ENCODE measurements at regions not wholly inside any gene's neighbourhood (a gene's known extent, or its start where the extent isn't known, plus 50 kb on each side); places are given as distances from the start of the nearest gene placed in this dataset.

- in situ Hi-C loops (cut with HindIII; ENCODE audit: low sequenced_read_pairs) = no loop called here
Observed at GRCh38 chr10:117635826-117636225, 93.3 kb downstream of the EMX2 start.

DNA sequence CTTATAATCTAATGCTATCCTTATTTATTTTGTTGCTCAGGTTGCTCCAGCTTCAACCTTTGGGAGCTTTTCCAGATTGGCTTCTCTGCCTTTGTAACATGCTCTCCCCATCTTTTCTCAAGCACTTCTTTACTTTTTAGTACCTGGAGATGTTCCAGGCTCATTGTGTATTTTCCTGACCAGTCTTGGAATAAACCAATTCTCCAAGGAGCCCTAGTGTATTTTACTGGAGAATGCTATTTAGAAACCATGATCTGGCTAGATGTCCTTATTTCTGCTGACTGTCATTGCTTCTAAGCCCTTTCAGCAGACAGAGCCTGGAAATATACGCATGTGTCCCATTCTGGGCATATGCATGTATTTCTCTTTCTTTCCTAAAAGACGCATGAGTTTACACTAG, 95.7 kb downstream of the EMX2 start:
- in situ Hi-C loops (cut with HindIII; ENCODE audit: low sequenced_read_pairs) = no loop called here

- in situ Hi-C loops (cut with HindIII; ENCODE audit: low sequenced_read_pairs) = no loop called here
Observed at GRCh38 chr10:117638664-117639200, 96.2 kb downstream of the EMX2 start.

DNA sequence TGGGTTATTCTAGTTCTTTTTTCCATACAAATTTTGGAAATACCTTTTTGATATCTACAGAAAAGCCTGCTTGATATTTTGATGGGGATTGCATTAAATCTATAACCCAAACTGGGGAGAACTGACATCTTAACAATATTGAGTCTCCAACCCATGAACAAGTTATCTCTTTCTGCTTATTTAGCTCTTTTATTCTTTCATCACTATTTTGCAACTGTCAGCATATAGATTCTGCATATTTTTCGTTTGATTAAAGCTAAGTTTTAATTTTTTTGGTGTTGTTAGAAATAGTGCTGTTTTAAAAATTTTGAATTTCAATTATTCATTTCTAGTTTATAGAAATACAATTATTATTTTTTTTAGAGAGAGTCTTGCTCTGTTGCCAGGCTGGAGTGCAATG, 97.9 kb downstream of the EMX2 start:
- in situ Hi-C loops (cut with HindIII; ENCODE audit: low sequenced_read_pairs) = no loop called here

GRCh38 chr10:117646718-117647117, 104.2 kb downstream of the EMX2 start:
- in situ Hi-C loops (cut with HindIII; ENCODE audit: low sequenced_read_pairs) = no loop called here

- in situ Hi-C loops (cut with HindIII; ENCODE audit: low sequenced_read_pairs) = no loop called here
Observed at GRCh38 chr10:117647306-117647705, 104.8 kb downstream of the EMX2 start.

- in situ Hi-C loops (cut with HindIII; ENCODE audit: low sequenced_read_pairs) = no loop called here
Observed at GRCh38 chr10:117651121-117651520, 108.6 kb downstream of the EMX2 start.

DNA sequence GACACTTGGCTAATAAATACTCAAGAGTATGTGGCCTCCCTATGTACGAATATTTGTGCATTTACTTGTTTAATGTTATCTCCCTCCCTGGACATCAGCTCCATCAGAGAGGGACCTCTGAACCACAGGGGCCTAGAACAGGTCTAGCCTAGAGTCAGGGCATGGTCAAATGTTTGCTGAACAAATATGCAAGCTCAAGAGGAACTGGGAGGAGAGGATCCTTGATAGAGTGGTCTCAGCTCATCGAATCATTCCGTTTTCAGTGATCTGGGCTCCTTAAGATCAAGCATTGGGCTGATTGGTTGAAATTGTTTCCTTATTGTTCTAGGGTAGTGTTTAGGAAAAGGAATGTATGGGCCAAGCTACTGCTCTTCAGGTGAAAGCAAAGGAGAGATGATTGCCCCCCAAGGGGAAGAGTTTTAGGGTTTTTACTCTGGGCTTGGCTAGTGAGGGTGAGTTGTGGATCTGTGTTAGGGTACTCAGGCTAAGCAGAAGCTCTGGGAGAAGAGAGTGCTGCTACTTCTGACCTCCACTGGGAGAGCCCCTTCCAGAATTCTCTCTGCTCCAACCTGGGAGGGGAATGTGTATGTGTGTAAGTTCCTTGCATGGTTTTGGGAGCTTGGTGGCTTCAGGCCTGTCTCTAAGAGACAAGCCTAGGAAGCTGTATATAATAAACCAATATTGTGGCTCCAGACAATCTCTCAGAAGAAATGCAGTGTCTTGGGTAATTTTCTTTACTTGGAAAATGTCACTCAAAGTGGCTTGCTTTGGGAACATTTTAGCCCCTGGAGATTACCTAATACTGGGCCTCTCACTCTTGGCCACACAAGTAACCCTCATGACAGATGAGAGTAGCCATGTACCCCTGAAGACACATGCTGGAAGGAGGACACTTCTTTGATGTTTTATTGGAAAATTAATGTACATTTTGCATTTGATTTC, 110.0 kb downstream of the EMX2 start:
- in situ Hi-C loops (cut with HindIII; ENCODE audit: low sequenced_read_pairs) = no loop called here

DNA sequence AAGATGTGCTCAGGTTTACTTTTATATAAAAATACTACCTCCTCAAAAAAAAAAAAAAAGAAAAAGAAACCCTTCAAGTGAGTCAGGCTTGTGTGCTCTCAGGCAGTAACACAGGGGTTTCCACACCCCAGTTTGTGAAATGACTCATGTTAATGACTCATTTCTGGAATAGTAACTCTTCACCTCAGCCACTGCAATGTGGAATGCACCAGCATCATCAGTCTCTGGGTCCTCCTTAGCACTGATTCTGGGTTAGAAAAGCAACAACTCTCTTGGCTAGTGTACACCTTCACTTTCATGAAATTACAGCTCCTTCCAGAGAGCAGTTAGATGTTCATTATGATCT, 110.6 kb downstream of the EMX2 start:
- in situ Hi-C loops (cut with HindIII; ENCODE audit: low sequenced_read_pairs) = no loop called here

GRCh38 chr10:117654105-117654504, 111.6 kb downstream of the EMX2 start:
- in situ Hi-C loops (cut with HindIII; ENCODE audit: low sequenced_read_pairs) = no loop called here

GRCh38 chr10:117656385-117657367, 114.1 kb downstream of the EMX2 start:
- in situ Hi-C loops (cut with HindIII; ENCODE audit: low sequenced_read_pairs) = no loop called here

DNA sequence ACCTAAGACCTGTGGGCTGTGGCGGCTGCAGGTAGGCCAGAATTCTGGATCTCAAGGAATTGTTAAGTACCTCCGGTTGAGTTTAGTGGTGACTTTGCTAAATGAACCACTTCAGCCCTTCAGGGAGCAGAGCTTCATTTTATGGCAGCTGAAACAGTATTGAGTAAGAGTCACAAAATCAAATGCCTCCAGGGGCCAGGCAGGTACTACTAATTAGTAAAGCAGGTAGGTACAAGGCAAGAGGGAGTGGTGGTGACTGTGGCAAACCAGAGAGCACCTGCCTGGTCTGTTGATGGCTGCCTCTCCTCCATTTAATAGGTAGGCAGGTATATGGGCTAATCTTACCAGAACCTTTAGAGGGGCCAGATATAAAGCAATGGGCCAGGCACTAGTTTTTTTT, 118.8 kb downstream of the EMX2 start:
- in situ Hi-C loops (cut with HindIII; ENCODE audit: low sequenced_read_pairs) = loop anchor here (5.0 kb wide), 2 partner anchors 46 to 89 kb away; no protein-coding TSS in a partner anchor

- in situ Hi-C loops (cut with HindIII; ENCODE audit: low sequenced_read_pairs) = loop anchor here (5.0 kb wide), 2 partner anchors 45 to 90 kb away; no protein-coding TSS in a partner anchor
Observed at GRCh38 chr10:117662126-117662525, 119.6 kb downstream of the EMX2 start.

GRCh38 chr10:117662751-117663540, 120.4 kb downstream of the EMX2 start:
- in situ Hi-C loops (cut with HindIII; ENCODE audit: low sequenced_read_pairs) = loop anchor here (5.0 kb wide), 2 partner anchors 44 to 91 kb away; no protein-coding TSS in a partner anchor

DNA sequence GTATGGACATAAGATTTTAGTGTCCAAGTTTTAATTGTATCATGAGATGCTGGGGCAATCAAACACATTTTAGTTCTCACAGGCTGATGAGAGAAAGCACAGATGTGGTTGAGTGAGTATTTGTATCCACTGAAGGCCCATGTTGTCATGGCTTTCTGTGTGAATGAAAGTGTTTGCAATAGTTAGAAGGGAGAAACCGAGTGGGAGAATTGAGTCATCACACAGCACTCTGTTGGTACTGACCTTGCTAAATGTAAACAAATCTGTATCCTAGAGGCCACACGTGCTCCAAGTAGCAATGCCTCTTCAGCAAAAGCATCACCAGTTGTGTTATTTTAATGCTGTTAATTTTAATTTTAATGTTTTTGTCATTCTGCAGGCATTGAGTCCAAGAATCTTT, 121.2 kb downstream of the EMX2 start:
- in situ Hi-C loops (cut with HindIII; ENCODE audit: low sequenced_read_pairs) = loop anchor here (5.0 kb wide), 2 partner anchors 44 to 91 kb away; no protein-coding TSS in a partner anchor

DNA sequence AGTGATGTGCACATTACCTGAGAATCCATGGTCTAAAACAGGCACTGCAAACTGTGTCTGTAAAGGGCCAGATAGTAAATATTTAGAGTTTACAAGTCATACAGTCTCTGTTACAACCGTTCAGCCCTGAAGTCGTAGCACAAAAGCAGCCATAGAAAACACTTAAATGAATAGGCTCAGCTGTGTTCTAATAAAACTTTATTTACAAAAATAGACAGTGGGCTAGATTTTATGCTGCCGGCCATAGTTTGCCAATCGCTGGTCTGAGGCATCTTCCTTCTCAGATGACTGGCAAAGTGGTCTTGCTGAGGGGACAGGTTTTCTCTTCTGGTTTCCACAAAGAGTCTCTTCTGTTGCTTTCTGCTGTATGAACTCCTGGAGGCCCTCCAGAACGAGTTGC, 121.7 kb downstream of the EMX2 start:
- in situ Hi-C loops (cut with HindIII; ENCODE audit: low sequenced_read_pairs) = loop anchor here (5.0 kb wide), 2 partner anchors 43 to 92 kb away; no protein-coding TSS in a partner anchor

- in situ Hi-C loops (cut with HindIII; ENCODE audit: low sequenced_read_pairs) = no loop called here
Observed at GRCh38 chr10:117666166-117666565, 123.6 kb downstream of the EMX2 start.

- in situ Hi-C loops (cut with HindIII; ENCODE audit: low sequenced_read_pairs) = no loop called here
Observed at GRCh38 chr10:117666965-117667364, 124.4 kb downstream of the EMX2 start.

DNA sequence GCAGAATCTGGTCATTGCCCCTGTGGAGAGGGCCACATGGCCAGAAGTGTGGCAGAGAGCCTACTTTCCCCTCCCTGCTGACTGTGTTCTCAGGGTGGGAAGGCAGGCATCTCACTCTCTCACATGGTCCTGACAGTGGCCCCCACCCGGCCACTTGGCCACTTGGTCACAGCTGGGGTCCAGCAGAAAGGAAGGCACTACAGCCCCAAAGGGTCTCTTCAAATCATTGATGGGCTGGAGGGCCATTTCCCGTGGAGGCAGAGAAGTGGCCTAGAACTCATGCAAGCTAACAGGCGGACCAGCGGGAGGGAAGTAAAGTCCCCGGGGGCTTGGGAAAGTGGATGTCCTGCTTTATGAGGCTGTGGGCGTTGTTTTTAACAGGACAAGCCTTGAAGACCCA, 125.3 kb downstream of the EMX2 start:
- in situ Hi-C loops (cut with HindIII; ENCODE audit: low sequenced_read_pairs) = no loop called here

DNA sequence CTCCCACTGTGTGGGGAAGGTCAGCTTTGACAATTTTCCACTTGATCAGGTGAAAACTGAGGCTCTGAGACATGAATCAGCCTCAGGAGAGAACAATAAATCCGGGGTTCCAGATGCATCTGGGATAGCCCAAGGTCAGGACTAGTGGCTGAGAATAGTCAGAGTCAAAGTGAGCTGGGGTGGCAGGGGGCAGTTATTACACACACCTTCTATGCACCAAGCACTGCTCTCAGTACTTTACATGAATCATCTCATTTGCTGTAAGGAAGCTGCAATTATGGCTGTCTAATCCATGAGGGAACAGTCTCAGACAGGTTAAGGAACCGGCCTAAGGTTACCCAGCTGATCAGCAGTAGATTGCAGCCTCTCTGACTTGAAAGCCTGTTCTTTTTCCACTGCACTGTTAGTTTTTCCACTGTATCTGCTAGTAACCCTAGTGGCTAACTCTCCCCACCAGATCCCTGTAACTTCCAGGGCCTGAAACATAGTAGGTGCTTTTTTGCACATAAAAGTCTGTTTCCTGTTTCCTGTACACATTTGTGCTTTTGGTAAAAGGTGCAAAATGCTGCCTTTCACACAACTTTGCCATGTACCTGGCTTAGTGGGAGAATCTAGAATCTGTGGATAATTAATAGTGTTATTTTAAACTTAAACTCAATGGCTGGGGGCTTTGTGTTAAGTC, 125.9 kb downstream of the EMX2 start:
- in situ Hi-C loops (cut with HindIII; ENCODE audit: low sequenced_read_pairs) = no loop called here

Measured in endothelial cell of hepatic sinusoid (primary cell).